GM12878 (cell line): ENCODE measurements at regions not wholly inside any gene's neighbourhood (a gene's known extent, or its start where the extent isn't known, plus 50 kb on each side); places are given as distances from the start of the nearest gene placed in this dataset.

Experiments used
- ATAC-seq: fragments of 200-7000 bp; cut with Tn5 transposase; 3 replicates; pipeline ENCODE4 v1.9.1; 2020; ENCODE audit warnings: mild to moderate bottlenecking, moderate library complexity
- BruUV-seq: library from RNA; stranded (reverse); fragments of 400-500 nt; replicated peaks from 2 replicates; lab custom pipeline; 2021; lab: Mats Ljungman, UMichigan
- CTCF ChIA-PET: fragments of 300-600 bp; sonication (Branson Sonifier 250); formaldehyde crosslinking; extraction: SDS; loops from one replicate; lab custom pipeline; 2021; ENCODE audit warnings: inconsistent platforms; lab: Yijun Ruan, JAX
- POLR2A ChIA-PET: fragments of 350-600 bp; formaldehyde crosslinking; extraction: SDS; loops from one replicate; lab custom pipeline; 2021; ENCODE audit warnings: inconsistent platforms; lab: Charles Lee
- RAD21 ChIA-PET: fragments of 300-600 bp; sonication (Branson Sonifier 250); formaldehyde crosslinking; loops from one replicate; lab custom pipeline; 2023; ENCODE audit warnings: antibody characterized with exemption; ENCODE audit not compliant: unreplicated experiment; lab: Charles Lee
- SMC1A ChIA-PET: fragments of 300-600 bp; sonication (Branson Sonifier 250); formaldehyde crosslinking; loops from one replicate; lab custom pipeline; 2023; ENCODE audit not compliant: unreplicated experiment, uncharacterized antibody; lab: Charles Lee
- DNase-seq: peaks from one replicate; pipeline ENCODE4 v3.0.0-alpha.2; 2011; ENCODE audit warnings: low read depth, low spot score
- FAIRE-seq: peaks from 3 replicates; lab custom pipeline; 2011; peaks lifted over from hg19 to GRCh38; lab: Jason Lieb, UNC
- H2AFZ ChIP-seq: 2 replicates; pipeline ENCODE4 v1.6.0; 2011; ENCODE audit warnings: low read depth, low read length, control low read depth; ENCODE audit not compliant: control insufficient read depth
- H3K27ac ChIP-seq: 2 replicates; pipeline ENCODE4 v1.5.1; 2011; ENCODE audit warnings: control low read depth; ENCODE audit not compliant: control insufficient read depth, insufficient read depth
- H3K27me3 ChIP-seq, 2 experiments: replicated peaks in 1 of 2; 2 replicates each; pipeline versions ENCODE4 v1.6.0 to v1.6.1; 2011; ENCODE audit warnings: low read length in 1 of 2; ENCODE audit not compliant: control insufficient read depth in 2 of 2, insufficient read depth in 2 of 2
- H3K36me3 ChIP-seq, 2 experiments: 2 replicates each; pipeline ENCODE4 v1.5.1; 2011; ENCODE audit warnings: low read length in 1 of 2; ENCODE audit not compliant: control insufficient read depth in 2 of 2, insufficient read depth in 2 of 2
- H3K4me1 ChIP-seq: 2 replicates; pipeline ENCODE4 v1.6.1; 2011; ENCODE audit warnings: mild to moderate bottlenecking, low read length, moderate library complexity, mixed read lengths; ENCODE audit not compliant: control insufficient read depth, insufficient read depth
- H3K4me2 ChIP-seq: 2 replicates; pipeline ENCODE4 v1.6.0; 2011; ENCODE audit warnings: control low read depth; ENCODE audit not compliant: control insufficient read depth, insufficient read depth
- H3K4me3 ChIP-seq: fragments of 200-600 bp; sonication (generic); 2 replicates; pipeline ENCODE4 v1.5.1; 2016
- H3K79me2 ChIP-seq: 2 replicates; pipeline ENCODE4 v1.6.0; 2011; ENCODE audit warnings: low read length; ENCODE audit not compliant: control insufficient read depth, insufficient read depth
- H3K9ac ChIP-seq: 2 replicates; pipeline ENCODE4 v1.8.0; 2011; ENCODE audit warnings: low read length, control low read depth, mixed read lengths; ENCODE audit not compliant: control insufficient read depth, insufficient read depth
- H3K9me3 ChIP-seq: replicated peaks from 3 replicates; pipeline ENCODE4 v1.5.1; 2011; ENCODE audit warnings: mild to moderate bottlenecking, low read length; ENCODE audit not compliant: control insufficient read depth, insufficient read depth
- H4K20me1 ChIP-seq: 2 replicates; pipeline ENCODE4 v1.6.0; 2011; ENCODE audit not compliant: control insufficient read depth, insufficient read depth
- ASH2L ChIP-seq: fragments of 300-600, 200-600 bp; sonication (generic); IDR thresholded peaks from 2 replicates; pipeline ENCODE4 v1.6.1; 2017; ENCODE audit warnings: low read depth, mild to moderate bottlenecking, borderline replicate concordance
- CEBPB ChIP-seq, 2 experiments: fragments of 150-350 bp in 1 of 2; IDR thresholded peaks; 2 replicates each; pipeline ENCODE4 v1.6.1; 2012 to 2014; ENCODE audit warnings: low read depth in 2 of 2, low read length in 2 of 2, borderline replicate concordance in 1 of 2, inconsistent platforms in 1 of 2
- CHD4 ChIP-seq: fragments of 200-600 bp; sonication (generic); IDR thresholded peaks from 2 replicates; pipeline ENCODE4 v1.6.1; 2016; ENCODE audit warnings: mild to moderate bottlenecking
- CUX1 ChIP-seq: IDR thresholded peaks from 2 replicates; pipeline ENCODE4 v1.6.1; 2012; ENCODE audit warnings: improper control_type of control experiment, low read depth, low read length; ENCODE audit not compliant: insufficient replicate concordance
- DPF2 ChIP-seq: fragments of 450-650 bp; IDR thresholded peaks from 2 replicates; pipeline ENCODE4 v1.6.1; 2017; ENCODE audit warnings: mild to moderate bottlenecking
- ELK1 ChIP-seq: IDR thresholded peaks from 2 replicates; pipeline ENCODE4 v1.6.1; 2012; ENCODE audit warnings: low read depth, low read length, improper control_type of control experiment
- EP300 ChIP-seq, 2 experiments: fragments of 150-350 bp in 1 of 2; IDR thresholded peaks; 2 replicates each; pipeline ENCODE4 v1.6.1; 2011 to 2012; ENCODE audit warnings: low read depth in 2 of 2, low read length in 2 of 2, borderline replicate concordance in 1 of 2, improper control_type of control experiment in 1 of 2, inconsistent platforms in 1 of 2; ENCODE audit not compliant: control insufficient read depth in 1 of 2
- NFYB ChIP-seq: IDR thresholded peaks from 2 replicates; pipeline ENCODE4 v1.6.1; 2011; ENCODE audit warnings: low read depth, mild to moderate bottlenecking, low read length, improper control_type of control experiment, moderate library complexity; ENCODE audit not compliant: insufficient read depth
- RELA ChIP-seq: fragments of 450-650 bp; IDR thresholded peaks from 2 replicates; pipeline ENCODE4 v1.8.0; 2014; ENCODE audit warnings: borderline replicate concordance; ENCODE audit not compliant: partially characterized antibody
- RFX5 ChIP-seq: IDR thresholded peaks from 2 replicates; pipeline ENCODE4 v1.6.1; 2011; ENCODE audit warnings: low read depth, low read length, improper control_type of control experiment
- SIN3A ChIP-seq: IDR thresholded peaks from 2 replicates; pipeline ENCODE4 v1.6.1; 2012; ENCODE audit warnings: low read depth, low read length, improper control_type of control experiment
- SMAD1 ChIP-seq: fragments of 450-650 bp; IDR thresholded peaks from 2 replicates; pipeline ENCODE4 v1.6.1; 2018; ENCODE audit warnings: mild to moderate bottlenecking, low read depth; ENCODE audit not compliant: partially characterized antibody
- SP1 ChIP-seq: IDR thresholded peaks from one replicate; pipeline ENCODE4 v1.6.1; 2011; ENCODE audit warnings: low read depth, low read length
- ZBTB33 ChIP-seq: fragments of 450-650 bp; IDR thresholded peaks from 2 replicates; pipeline ENCODE4 v1.6.1; 2017; ENCODE audit warnings: mild to moderate bottlenecking
- WGBS: methylation state at CpG from one replicate; pipeline ENCODE4 v1.1.6; 2016; ENCODE audit warnings: low lambda C conversion rate; ENCODE audit not compliant: insufficient replicate concordance, insufficient coverage; ENCODE audit errors: missing lambda C conversion rate; 5-methylcytosine and 5-hydroxymethylcytosine counted together
- in situ Hi-C: fragments of 300-500 bp; cut with MboI; formaldehyde crosslinking; loops from 9 replicates; pipeline ENCODE4 v1.14.3; 2018; ENCODE audit warnings: mixed read lengths
- intact Hi-C: fragments of 100-400 bp; cut with micrococcal nuclease; formaldehyde crosslinking; loops from one replicate; pipeline ENCODE4 v1.14.2; 2022; ENCODE audit not compliant: unreplicated experiment

- Histone ChIP-seq H2AFZ (no peak overlapping the region), H3K9ac (no peak overlapping the region), H3K27me3 (no peaks in the 10 kb centered on the region), H3K79me2 (no peaks in the 10 kb centered on the region), H3K4me2 (no peak overlapping the region), H4K20me1 (no peaks in the 10 kb centered on the region), H3K4me1 (no peaks in the 10 kb centered on the region), H3K27ac (no peak overlapping the region), H3K36me3 (no peaks in the 10 kb centered on the region), H3K9me3 (no peaks in the 10 kb centered on the region), H3K4me3 (no peak overlapping the region)
- in situ Hi-C loops (no loop called here), intact Hi-C loops (no loop called here)
- DNase-seq (no peak), ATAC-seq (no peak), FAIRE-seq (no peak)
- SMC1A ChIA-PET = no interaction called here
- BruUV-seq = no TSS peak
- WGBS = 33% methylated on average over 18 of the region's 20 CpGs
- RAD21 ChIA-PET = interaction anchor here (1.1 kb wide), 1 partner anchor 17 kb away, joined by 3 read pairs; no protein-coding TSS in a partner anchor
- POLR2A ChIA-PET = no interaction called here
- CTCF ChIA-PET = no interaction called here
- TF ChIP-seq CEBPB (IDR thresholded peaks at IDR 0.05; ENCODE audit: borderline replicate concordance in 1 of 2, low read depth in 2 of 2, low read length in 2 of 2) (no peak), ELK1 (no peak), ZBTB33 (no peak), EP300 (IDR thresholded peaks at IDR 0.05; ENCODE audit: borderline replicate concordance in 1 of 2, control insufficient read depth in 1 of 2, low read depth in 2 of 2, low read length in 2 of 2) (no peak), CHD4 (no peak), RELA (no peak), CUX1 (no peak), SP1 (no peak), ASH2L (no peak), DPF2 (no peak), SMAD1 (no peak), RFX5 (no peak), NFYB (no peak), SIN3A (no peak)
Observed at GRCh38 chr6:76451926-76452709, 379.7 kb upstream of the IMPG1 start.
